ENCODE measurements at regions not wholly inside any gene's neighbourhood (a gene's known extent, or its start where the extent isn't known, plus 50 kb on each side); places are given as distances from the start of the nearest gene placed in this dataset.
"Not testable (repeated sequence)": the region's sequence is repeated elsewhere in the genome, so short reads cannot be mapped to it uniquely, and the experiment has no call there.

DNA sequence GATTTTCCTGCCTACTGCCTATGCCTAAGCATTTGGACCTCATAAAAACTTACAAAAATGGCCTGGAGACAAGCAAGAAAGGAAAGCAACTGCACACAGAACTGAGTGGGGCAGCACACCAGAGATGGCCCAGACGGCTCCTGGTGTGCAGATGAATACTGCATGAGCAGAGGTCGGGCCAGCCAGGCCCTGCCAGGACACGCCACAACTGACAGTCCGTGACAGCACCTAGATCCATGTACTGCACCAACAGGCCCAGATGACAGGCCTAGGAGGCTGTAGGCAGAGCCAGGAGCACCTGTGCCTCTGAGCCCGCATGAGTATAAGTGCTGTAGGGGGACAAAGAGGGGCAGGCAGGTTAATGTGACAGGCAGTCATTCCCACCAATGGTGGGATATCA lies 160.2 kb downstream of the IGLL1 start:
- Histone ChIP-seq H3K79me2 (ENCODE audit: control insufficient read depth, insufficient read depth, low read length, unreplicated experiment) (no peaks in the 10 kb centered on the region), H3K36me3 (ENCODE audit: insufficient read depth, low read length) (no peaks in the 10 kb centered on the region), H3K4me1 (ENCODE audit: control insufficient read depth, insufficient read depth, low read length, unreplicated experiment) (no peaks in the 10 kb centered on the region), H2AFZ (ENCODE audit: low read length, unreplicated experiment) (no peak overlapping the region), H3K4me3 (ENCODE audit: low read depth, low read length) (no peak overlapping the region), H3K27ac (ENCODE audit: low read depth, low read length) (no peak overlapping the region), H3K27me3 (ENCODE audit: insufficient read depth, low read length) (0 out of 2 replicates have a peak, but pooled peaks cover 7% of the 10 kb centered on the region)

DNA sequence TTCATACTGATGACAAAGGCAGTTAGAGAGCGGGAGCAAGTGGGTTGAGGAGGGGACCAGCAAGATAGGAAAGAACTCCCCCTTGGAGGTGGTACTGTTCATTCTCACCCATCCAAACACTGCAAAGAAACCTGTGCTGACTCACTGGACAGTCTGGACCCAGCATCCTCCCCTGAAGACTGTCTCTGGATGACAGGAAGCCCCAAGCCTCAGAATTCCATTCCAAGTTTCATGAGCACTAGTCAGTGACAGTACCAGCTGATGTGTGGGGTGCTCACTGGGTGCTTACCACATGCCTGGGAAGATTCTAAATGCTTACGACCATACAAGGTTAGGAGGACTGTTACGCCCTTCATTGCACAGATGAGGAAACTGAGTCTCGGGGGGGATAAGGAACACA lies 160.9 kb downstream of the IGLL1 start:
- no peaks in the 10 kb centered on the region for H3K36me3 ChIP-seq (ENCODE audit: insufficient read depth, low read length)
- no peak overlapping the region for H3K27ac ChIP-seq (ENCODE audit: low read depth, low read length)
- H3K79me2 ChIP-seq (ENCODE audit: control insufficient read depth, insufficient read depth, low read length, unreplicated experiment), result no peaks in the 10 kb centered on the region
- no peak overlapping the region for H2AFZ ChIP-seq (ENCODE audit: low read length, unreplicated experiment)
- 0 out of 2 replicates have a peak, but pooled peaks cover 7% of the 10 kb centered on the region for H3K27me3 ChIP-seq (ENCODE audit: insufficient read depth, low read length)
- no peak overlapping the region for H3K4me3 ChIP-seq (ENCODE audit: low read depth, low read length)
- no peaks in the 10 kb centered on the region for H3K4me1 ChIP-seq (ENCODE audit: control insufficient read depth, insufficient read depth, low read length, unreplicated experiment)

DNA sequence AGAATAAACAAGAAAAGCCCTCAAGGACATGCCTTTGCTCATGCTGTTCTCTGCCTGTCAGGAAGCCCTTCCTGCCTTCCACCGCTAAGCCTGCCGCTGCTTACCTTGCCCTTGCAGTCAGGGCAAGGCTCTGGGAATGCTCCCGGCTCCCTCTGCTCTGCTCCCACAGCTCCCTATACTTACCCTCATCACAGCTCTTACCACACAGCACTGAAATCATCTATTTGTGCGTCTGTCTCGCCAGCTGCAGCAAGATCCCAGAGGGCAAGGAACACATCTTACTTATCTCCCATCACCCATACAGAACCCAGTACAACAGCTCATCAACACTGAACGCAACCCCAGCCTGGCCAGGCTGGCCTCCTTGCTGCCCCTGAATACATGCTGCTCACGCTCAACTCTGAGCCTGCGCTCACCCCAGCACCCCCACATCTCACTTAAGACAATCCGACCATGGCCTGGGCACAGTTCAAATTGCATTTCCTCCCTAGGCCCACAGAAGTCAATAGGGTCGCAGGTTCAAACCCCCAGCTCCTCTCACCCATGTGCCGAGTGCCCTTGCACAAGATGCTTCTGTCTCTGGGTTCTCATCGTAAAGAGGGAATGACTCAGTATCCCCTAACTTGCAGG lies 161.8 kb downstream of the IGLL1 start:
- H3K36me3 ChIP-seq (ENCODE audit: insufficient read depth, low read length), result no peaks in the 10 kb centered on the region
- H3K4me1 ChIP-seq (ENCODE audit: control insufficient read depth, insufficient read depth, low read length, unreplicated experiment), result no peaks in the 10 kb centered on the region
- no peak overlapping the region for H3K4me3 ChIP-seq (ENCODE audit: low read depth, low read length)
- peaks cover 7% of the 10 kb centered on the region; the same call in 1 of the 2 replicates for H3K27me3 ChIP-seq (ENCODE audit: insufficient read depth, low read length)
- no peak overlapping the region for H3K27ac ChIP-seq (ENCODE audit: low read depth, low read length)
- no peaks in the 10 kb centered on the region for H3K79me2 ChIP-seq (ENCODE audit: control insufficient read depth, insufficient read depth, low read length, unreplicated experiment)
- H2AFZ ChIP-seq (ENCODE audit: low read length, unreplicated experiment), result no peak overlapping the region

DNA sequence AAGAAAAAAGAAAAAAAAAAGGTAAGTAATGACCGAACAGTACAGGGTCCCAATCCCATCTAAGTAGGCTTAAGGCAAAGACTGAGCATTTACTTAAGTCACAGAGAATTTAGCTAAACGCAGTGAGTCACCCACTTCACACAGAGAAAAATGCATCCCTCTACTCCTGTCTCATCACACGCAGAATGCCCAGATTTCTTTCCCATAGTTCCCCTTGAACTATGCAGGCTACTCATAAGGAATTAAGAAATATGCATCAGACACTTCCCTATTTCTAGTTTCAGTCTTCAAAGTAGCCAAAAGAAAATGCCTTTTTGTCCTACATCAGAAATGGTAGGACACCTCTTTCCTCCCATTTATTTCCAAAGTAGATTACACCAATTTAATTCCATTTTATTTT lies 162.8 kb downstream of the IGLL1 start:
- H3K4me3 ChIP-seq (ENCODE audit: low read depth, low read length); H3K79me2 ChIP-seq (ENCODE audit: control insufficient read depth, insufficient read depth, low read length, unreplicated experiment); H3K27ac ChIP-seq (ENCODE audit: low read depth, low read length); H3K4me1 ChIP-seq (ENCODE audit: control insufficient read depth, insufficient read depth, low read length, unreplicated experiment); H3K36me3 ChIP-seq (ENCODE audit: insufficient read depth, low read length); H2AFZ ChIP-seq (ENCODE audit: low read length, unreplicated experiment): not testable (repeated sequence)
- peaks cover 14% of the 10 kb centered on the region for H3K27me3 ChIP-seq (ENCODE audit: insufficient read depth, low read length)

DNA sequence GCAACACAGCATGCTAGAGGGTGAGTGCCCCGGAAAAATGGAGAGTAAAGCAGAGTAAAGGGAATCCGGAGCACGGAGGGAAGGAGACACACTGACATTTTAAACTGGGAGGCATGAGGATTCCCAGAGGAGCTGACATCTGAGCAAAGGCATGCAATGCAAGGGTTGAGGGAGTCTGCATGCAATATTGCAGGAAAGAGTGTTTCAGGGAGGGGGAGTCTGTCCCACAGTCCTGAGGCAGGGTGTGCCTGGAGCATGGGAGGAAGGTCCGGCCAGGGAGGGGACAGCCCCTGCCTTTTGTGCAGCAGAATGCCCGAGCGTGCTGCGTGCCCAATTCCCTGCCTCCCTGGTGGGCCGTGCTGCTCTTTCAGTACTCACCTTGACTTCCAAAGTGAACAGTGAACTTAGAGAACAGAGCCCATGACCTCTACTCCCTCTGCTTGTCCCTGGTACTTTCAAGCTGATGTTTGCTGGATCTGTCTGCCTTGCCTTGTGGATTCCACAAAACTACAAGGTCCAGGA lies 163.9 kb downstream of the IGLL1 start:
- H3K79me2 ChIP-seq (ENCODE audit: control insufficient read depth, insufficient read depth, low read length, unreplicated experiment); H3K4me1 ChIP-seq (ENCODE audit: control insufficient read depth, insufficient read depth, low read length, unreplicated experiment); H3K27ac ChIP-seq (ENCODE audit: low read depth, low read length); H2AFZ ChIP-seq (ENCODE audit: low read length, unreplicated experiment); H3K36me3 ChIP-seq (ENCODE audit: insufficient read depth, low read length); H3K4me3 ChIP-seq (ENCODE audit: low read depth, low read length): not testable (repeated sequence)
- peaks cover 22% of the 10 kb centered on the region for H3K27me3 ChIP-seq (ENCODE audit: insufficient read depth, low read length)

DNA sequence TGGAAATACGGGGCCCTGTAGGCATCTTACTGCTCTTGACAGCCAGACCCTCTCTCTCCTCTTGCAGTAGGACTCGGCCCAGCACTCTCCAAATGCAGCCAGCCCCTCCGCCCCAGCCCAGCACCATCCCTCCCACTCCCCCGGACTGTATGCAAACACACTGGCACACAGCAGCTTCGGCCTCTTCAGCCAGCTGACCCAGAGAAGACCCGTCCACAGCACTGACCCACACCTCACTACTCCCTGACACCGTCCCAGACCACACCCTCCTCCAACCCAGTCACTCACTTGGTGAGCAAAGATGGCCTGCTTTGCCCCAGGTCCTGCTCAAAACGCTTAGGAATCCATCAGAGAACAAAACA lies 164.6 kb downstream of the IGLL1 start:
- H2AFZ ChIP-seq (ENCODE audit: low read length, unreplicated experiment), result no peak overlapping the region
- H3K27ac ChIP-seq (ENCODE audit: low read depth, low read length), result no peak overlapping the region
- peaks cover 24% of the 10 kb centered on the region for H3K27me3 ChIP-seq (ENCODE audit: insufficient read depth, low read length)
- H3K79me2 ChIP-seq (ENCODE audit: control insufficient read depth, insufficient read depth, low read length, unreplicated experiment), result no peaks in the 10 kb centered on the region
- H3K4me1 ChIP-seq (ENCODE audit: control insufficient read depth, insufficient read depth, low read length, unreplicated experiment), result no peaks in the 10 kb centered on the region
- H3K36me3 ChIP-seq (ENCODE audit: insufficient read depth, low read length), result no peaks in the 10 kb centered on the region
- no peak overlapping the region for H3K4me3 ChIP-seq (ENCODE audit: low read depth, low read length)

DNA sequence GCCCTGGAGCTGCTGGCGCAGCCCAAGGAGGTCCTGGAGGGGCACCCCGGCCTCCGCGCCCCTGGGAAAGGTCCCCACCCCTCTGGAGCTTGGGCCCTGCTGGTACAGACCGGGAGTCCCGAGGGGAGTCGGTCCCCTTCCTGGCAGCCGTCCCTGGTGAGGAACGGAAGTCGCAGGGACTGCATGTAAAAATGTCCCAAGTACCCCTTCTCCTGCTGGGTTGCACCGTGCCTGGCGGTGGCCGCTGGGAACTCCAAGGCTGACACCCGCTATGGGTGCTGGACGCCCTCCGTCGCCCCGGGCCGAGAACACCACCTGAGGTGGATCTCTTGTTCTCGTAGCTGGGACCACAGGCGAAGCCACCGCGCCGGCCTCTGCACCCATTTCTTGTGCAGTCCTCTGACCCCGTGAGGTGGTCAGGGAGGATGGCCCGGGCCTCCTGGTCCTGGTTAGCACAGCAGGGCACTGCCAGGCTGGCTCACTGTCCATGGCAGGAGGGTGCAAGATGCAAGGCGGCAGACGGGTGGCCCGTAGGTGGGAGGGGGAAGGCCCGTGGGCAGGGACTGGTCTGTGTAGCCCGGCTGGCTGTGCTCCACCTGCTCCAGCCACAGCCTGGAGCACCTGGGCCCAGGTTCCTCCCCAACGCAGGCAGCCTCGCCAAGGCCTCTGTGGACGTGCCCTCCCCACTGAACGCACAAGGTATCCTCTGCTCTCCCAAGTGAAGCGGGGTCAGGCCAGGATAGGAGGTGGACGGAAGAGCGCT lies 165.2 kb downstream of the IGLL1 start:
- Histone ChIP-seq H3K36me3 (ENCODE audit: insufficient read depth, low read length) (no peaks in the 10 kb centered on the region), H3K79me2 (ENCODE audit: control insufficient read depth, insufficient read depth, low read length, unreplicated experiment) (no peaks in the 10 kb centered on the region), H2AFZ (ENCODE audit: low read length, unreplicated experiment) (no peak overlapping the region), H3K4me1 (ENCODE audit: control insufficient read depth, insufficient read depth, low read length, unreplicated experiment) (no peaks in the 10 kb centered on the region), H3K4me3 (ENCODE audit: low read depth, low read length) (no peak overlapping the region), H3K27ac (ENCODE audit: low read depth, low read length) (no peak overlapping the region), H3K27me3 (ENCODE audit: insufficient read depth, low read length) (peaks cover 29% of the 10 kb centered on the region)

DNA sequence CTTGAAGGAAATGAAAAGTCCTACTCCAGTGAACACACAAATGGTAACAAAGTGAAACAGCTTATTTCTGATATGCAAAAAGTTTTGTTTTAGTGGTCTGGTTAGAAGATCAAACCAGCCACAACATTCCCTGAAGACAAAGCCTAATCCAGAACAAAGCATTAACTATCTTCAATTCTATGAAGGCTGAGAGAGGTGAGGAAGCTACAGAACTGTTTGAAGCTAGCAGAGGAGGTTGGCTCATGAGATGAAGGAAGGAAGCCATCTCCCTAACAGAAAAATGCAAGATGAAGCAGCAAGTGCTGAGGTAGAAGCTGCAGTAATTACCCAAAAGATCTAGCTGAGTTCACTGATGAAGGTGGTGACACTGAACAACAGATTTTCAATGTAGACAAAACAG lies 168.4 kb downstream of the IGLL1 start:
- Histone ChIP-seq H3K4me3 (ENCODE audit: low read depth, low read length) (no peak overlapping the region), H3K36me3 (ENCODE audit: insufficient read depth, low read length) (no peaks in the 10 kb centered on the region), H2AFZ (ENCODE audit: low read length, unreplicated experiment) (no peak overlapping the region), H3K27ac (ENCODE audit: low read depth, low read length) (no peak overlapping the region), H3K4me1 (ENCODE audit: control insufficient read depth, insufficient read depth, low read length, unreplicated experiment) (no peaks in the 10 kb centered on the region), H3K27me3 (ENCODE audit: insufficient read depth, low read length) (peaks cover 25% of the 10 kb centered on the region), H3K79me2 (ENCODE audit: control insufficient read depth, insufficient read depth, low read length, unreplicated experiment) (no peaks in the 10 kb centered on the region)

DNA sequence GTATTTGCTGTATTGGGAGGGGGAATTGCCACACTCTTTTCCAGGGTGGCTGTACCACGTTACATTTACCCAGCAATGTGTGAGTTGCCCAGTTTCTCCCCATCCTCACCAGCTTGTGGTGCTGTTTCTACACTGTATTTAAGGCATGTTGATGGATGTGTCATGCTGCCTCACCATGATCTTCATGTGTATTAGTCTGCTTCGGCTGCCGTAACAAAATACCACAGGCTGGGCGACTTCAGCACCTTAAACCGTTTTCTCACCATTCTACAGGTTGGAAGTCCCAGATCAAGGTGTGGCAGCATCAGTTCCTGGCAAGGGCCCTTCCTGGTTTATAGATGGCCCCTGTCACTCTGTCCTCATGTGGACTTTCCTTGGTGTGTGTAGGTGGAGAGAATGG lies 169.7 kb downstream of the IGLL1 start:
- no peak overlapping the region for H3K4me3 ChIP-seq (ENCODE audit: low read depth, low read length)
- H3K79me2 ChIP-seq (ENCODE audit: control insufficient read depth, insufficient read depth, low read length, unreplicated experiment), result no peaks in the 10 kb centered on the region
- no peak overlapping the region for H2AFZ ChIP-seq (ENCODE audit: low read length, unreplicated experiment)
- no peak overlapping the region for H3K27ac ChIP-seq (ENCODE audit: low read depth, low read length)
- no peaks in the 10 kb centered on the region for H3K4me1 ChIP-seq (ENCODE audit: control insufficient read depth, insufficient read depth, low read length, unreplicated experiment)
- H3K36me3 ChIP-seq (ENCODE audit: insufficient read depth, low read length), result no peaks in the 10 kb centered on the region
- peaks cover 32% of the 10 kb centered on the region for H3K27me3 ChIP-seq (ENCODE audit: insufficient read depth, low read length)

DNA sequence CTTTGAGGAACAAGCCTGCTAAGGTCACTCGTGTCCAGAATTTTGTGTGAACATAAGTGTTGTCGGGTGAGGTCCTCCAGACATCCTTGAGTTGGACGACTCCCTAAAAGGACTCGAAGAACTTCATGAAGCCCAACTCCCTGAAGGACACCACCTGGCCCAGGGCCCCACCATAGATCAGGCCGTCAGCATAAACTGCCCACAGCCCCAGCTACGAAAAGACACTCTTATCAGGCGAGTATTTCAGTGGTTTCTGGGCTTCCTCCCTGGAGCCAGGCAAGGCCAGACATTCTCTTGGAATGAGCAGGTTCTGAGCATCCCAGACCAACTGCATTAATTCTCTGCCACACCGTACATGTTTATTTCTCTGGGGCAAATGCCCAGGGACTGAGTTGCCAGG lies 170.1 kb downstream of the IGLL1 start:
- Histone ChIP-seq H3K4me3 (ENCODE audit: low read depth, low read length) (no peak overlapping the region), H3K36me3 (ENCODE audit: insufficient read depth, low read length) (no peaks in the 10 kb centered on the region), H3K79me2 (ENCODE audit: control insufficient read depth, insufficient read depth, low read length, unreplicated experiment) (no peaks in the 10 kb centered on the region), H3K27me3 (ENCODE audit: insufficient read depth, low read length) (peaks cover 32% of the 10 kb centered on the region), H3K4me1 (ENCODE audit: control insufficient read depth, insufficient read depth, low read length, unreplicated experiment) (no peaks in the 10 kb centered on the region), H2AFZ (ENCODE audit: low read length, unreplicated experiment) (no peak overlapping the region), H3K27ac (ENCODE audit: low read depth, low read length) (no peak overlapping the region)

DNA sequence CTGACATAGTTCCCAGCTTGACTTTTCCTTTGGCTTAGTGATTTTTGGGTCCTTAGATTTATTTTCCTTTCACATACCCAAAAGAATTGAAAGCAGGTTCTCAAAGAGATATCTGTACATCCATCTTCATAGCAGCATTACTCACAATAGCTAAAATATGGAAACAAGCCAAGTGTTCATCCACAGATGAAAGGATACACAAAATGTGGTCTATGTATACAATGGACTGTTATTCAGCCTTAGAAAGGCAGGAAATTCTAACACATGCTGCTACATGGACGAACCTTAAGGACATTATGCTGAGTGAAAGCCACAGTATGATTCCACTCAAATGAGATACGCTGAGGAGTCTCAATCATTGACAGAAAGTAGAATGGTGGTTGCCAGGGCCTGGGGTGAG lies 171.8 kb downstream of the IGLL1 start:
- no peaks in the 10 kb centered on the region for H3K4me1 ChIP-seq (ENCODE audit: control insufficient read depth, insufficient read depth, low read length, unreplicated experiment)
- no peaks in the 10 kb centered on the region for H3K79me2 ChIP-seq (ENCODE audit: control insufficient read depth, insufficient read depth, low read length, unreplicated experiment)
- H3K36me3 ChIP-seq (ENCODE audit: insufficient read depth, low read length), result no peaks in the 10 kb centered on the region
- peaks cover 32% of the 10 kb centered on the region for H3K27me3 ChIP-seq (ENCODE audit: insufficient read depth, low read length)
- H3K27ac ChIP-seq (ENCODE audit: low read depth, low read length), result no peak overlapping the region
- no peak overlapping the region for H2AFZ ChIP-seq (ENCODE audit: low read length, unreplicated experiment)
- H3K4me3 ChIP-seq (ENCODE audit: low read depth, low read length), result no peak overlapping the region
